ENCODE measurements at regions not wholly inside any gene's neighbourhood (a gene's known extent, or its start where the extent isn't known, plus 50 kb on each side); places are given as distances from the start of the nearest gene placed in this dataset.

DNA sequence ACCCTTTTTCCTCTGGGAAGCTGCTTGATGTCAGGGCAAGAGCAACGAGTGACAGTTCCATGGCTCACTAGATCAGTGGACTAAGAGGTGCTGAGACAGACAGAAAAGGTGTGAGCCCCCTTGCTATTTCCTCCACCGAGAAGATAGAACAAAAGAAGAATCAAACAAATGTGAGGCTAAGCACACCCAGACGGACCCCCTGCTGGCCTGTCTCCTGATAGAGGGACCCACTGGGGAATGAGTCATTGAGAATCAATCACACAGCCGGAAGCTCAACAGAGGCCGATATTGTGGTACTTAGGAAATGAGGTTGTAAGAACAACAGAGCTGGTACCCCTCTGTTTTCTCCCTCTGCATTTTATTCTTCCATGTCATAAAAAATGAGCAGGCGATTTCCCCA lies 89.8 kb upstream of the TEX51 start:
- TF ChIP-seq, protein P1, sequence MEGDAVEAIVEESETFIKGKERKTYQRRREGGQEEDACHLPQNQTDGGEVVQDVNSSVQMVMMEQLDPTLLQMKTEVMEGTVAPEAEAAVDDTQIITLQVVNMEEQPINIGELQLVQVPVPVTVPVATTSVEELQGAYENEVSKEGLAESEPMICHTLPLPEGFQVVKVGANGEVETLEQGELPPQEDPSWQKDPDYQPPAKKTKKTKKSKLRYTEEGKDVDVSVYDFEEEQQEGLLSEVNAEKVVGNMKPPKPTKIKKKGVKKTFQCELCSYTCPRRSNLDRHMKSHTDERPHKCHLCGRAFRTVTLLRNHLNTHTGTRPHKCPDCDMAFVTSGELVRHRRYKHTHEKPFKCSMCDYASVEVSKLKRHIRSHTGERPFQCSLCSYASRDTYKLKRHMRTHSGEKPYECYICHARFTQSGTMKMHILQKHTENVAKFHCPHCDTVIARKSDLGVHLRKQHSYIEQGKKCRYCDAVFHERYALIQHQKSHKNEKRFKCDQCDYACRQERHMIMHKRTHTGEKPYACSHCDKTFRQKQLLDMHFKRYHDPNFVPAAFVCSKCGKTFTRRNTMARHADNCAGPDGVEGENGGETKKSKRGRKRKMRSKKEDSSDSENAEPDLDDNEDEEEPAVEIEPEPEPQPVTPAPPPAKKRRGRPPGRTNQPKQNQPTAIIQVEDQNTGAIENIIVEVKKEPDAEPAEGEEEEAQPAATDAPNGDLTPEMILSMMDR (IDR thresholded peaks at IDR 0.05 in 8 of 11, conservative IDR thresholded peaks at IDR 0.05 in 3 of 11), result no peak
- no peak for TF ChIP-seq POLR2A (IDR thresholded peaks at IDR 0.05)
